Calu3 (cell line): ENCODE measurements at regions not wholly inside any gene's neighbourhood (a gene's known extent, or its start where the extent isn't known, plus 50 kb on each side); places are given as distances from the start of the nearest gene placed in this dataset.

Experiments used
- BruUV-seq: library from RNA; stranded (reverse); fragments of 400-500 nt; replicated peaks from 2 replicates; lab custom pipeline; 2021; lab: Mats Ljungman, UMichigan
- CTCF ChIA-PET: fragments of 300-600 bp; sonication (Branson Sonifier 250); formaldehyde crosslinking; loops from one replicate; lab custom pipeline; 2022; ENCODE audit warnings: antibody characterized with exemption; lab: Charles Lee
- DNase-seq: peaks from one replicate; pipeline ENCODE4 v3.0.0; 2022
- H3K27ac Mint-ChIP-seq: one replicate; pipeline ENCODE4 v1.8.0; 2022; ENCODE audit warnings: mixed read lengths; ENCODE audit not compliant: unreplicated experiment
- H3K27me3 Mint-ChIP-seq: one replicate; pipeline ENCODE4 v1.8.0; 2022; ENCODE audit warnings: mixed read lengths; ENCODE audit not compliant: unreplicated experiment
- H3K36me3 Mint-ChIP-seq: one replicate; pipeline ENCODE4 v1.8.0; 2022; ENCODE audit warnings: mild to moderate bottlenecking, moderate library complexity, mixed read lengths; ENCODE audit not compliant: insufficient read depth, unreplicated experiment
- H3K4me1 Mint-ChIP-seq: one replicate; pipeline ENCODE4 v1.8.0; 2022; ENCODE audit warnings: mild to moderate bottlenecking, low read depth, mixed read lengths; ENCODE audit not compliant: unreplicated experiment
- H3K4me3 Mint-ChIP-seq: one replicate; pipeline ENCODE4 v1.8.0; 2022; ENCODE audit warnings: mild to moderate bottlenecking, low read depth, moderate library complexity, mixed read lengths; ENCODE audit not compliant: unreplicated experiment
- H3K9me3 Mint-ChIP-seq: one replicate; pipeline ENCODE4 v1.8.0; 2022; ENCODE audit warnings: low read depth, mixed read lengths; ENCODE audit not compliant: unreplicated experiment
- intact Hi-C: fragments of 100-400 bp; cut with micrococcal nuclease; formaldehyde crosslinking; loops from one replicate; pipeline ENCODE4 v1.10.0; 2022; ENCODE audit not compliant: unreplicated experiment
- TF ChIP-seq, protein P1 (sequence below): fragments of 200-600 bp; IDR thresholded peaks from one replicate; pipeline ENCODE4 v1.8.0; 2022; ENCODE audit warnings: antibody characterized with exemption; ENCODE audit not compliant: unreplicated experiment

DNA sequence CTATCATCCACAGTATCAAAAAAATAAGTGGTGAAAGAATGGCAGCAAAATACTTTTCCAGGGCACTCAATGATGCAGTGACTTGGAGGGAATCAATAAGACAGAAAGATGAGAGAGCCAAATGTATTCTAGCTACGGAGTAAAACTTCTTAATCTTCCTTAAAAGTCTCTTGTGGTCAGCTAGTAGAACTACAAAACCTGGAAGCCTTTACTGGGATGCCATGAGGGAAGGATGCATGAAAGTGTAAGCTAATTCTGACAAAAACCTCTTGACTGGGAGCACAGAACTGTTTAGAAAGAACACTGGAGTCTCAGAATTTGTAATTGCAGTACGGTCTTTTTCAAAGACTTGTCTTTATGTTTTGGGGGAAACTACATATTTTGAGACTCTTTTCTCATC lies 432.8 kb upstream of the PTPRD start:
- DNase-seq: no peak
- TF ChIP-seq, protein P1, sequence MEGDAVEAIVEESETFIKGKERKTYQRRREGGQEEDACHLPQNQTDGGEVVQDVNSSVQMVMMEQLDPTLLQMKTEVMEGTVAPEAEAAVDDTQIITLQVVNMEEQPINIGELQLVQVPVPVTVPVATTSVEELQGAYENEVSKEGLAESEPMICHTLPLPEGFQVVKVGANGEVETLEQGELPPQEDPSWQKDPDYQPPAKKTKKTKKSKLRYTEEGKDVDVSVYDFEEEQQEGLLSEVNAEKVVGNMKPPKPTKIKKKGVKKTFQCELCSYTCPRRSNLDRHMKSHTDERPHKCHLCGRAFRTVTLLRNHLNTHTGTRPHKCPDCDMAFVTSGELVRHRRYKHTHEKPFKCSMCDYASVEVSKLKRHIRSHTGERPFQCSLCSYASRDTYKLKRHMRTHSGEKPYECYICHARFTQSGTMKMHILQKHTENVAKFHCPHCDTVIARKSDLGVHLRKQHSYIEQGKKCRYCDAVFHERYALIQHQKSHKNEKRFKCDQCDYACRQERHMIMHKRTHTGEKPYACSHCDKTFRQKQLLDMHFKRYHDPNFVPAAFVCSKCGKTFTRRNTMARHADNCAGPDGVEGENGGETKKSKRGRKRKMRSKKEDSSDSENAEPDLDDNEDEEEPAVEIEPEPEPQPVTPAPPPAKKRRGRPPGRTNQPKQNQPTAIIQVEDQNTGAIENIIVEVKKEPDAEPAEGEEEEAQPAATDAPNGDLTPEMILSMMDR: no peak
- H3K9me3 Mint-ChIP-seq: peaks cover 24% of the 10 kb centered on the region
- H3K4me3 Mint-ChIP-seq: no peak overlapping the region
- no peaks in the 10 kb centered on the region for H3K27me3 Mint-ChIP-seq
- intact Hi-C loops: no loop called here
- no TSS peak for BruUV-seq
- no peak overlapping the region for H3K27ac Mint-ChIP-seq
- H3K4me1 Mint-ChIP-seq: no peaks in the 10 kb centered on the region
- CTCF ChIA-PET: no interaction called here
- H3K36me3 Mint-ChIP-seq: no peaks in the 10 kb centered on the region

DNA sequence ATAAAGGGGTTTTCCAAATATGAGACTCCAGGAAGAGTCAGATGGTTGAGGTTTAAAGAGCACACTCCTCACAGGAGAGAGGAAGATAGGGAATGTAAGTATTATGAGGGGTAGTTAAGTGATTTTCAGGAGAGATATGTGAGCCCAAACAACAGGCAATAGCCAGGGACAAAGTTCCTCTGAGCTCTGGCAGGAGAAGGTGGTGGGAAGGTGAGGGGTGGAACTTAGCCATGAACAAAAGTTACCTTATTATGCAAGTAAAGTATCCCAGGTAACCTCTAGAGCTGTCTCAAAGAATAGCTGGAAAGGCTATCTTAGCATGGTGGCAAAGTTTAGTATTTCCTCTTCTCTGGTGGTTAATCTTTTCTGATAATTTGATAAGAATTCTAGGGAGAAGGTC lies 450.5 kb upstream of the PTPRD start:
- H3K4me1 Mint-ChIP-seq: no peaks in the 10 kb centered on the region
- no peak for DNase-seq
- no TSS peak for BruUV-seq
- no peak overlapping the region for H3K4me3 Mint-ChIP-seq
- H3K27me3 Mint-ChIP-seq: no peaks in the 10 kb centered on the region
- intact Hi-C loops: no loop called here
- H3K27ac Mint-ChIP-seq: no peak overlapping the region
- CTCF ChIA-PET: no interaction called here
- TF ChIP-seq, protein P1: no peak
- no peaks in the 10 kb centered on the region for H3K36me3 Mint-ChIP-seq
- peaks cover 4% of the 10 kb centered on the region for H3K9me3 Mint-ChIP-seq

DNA sequence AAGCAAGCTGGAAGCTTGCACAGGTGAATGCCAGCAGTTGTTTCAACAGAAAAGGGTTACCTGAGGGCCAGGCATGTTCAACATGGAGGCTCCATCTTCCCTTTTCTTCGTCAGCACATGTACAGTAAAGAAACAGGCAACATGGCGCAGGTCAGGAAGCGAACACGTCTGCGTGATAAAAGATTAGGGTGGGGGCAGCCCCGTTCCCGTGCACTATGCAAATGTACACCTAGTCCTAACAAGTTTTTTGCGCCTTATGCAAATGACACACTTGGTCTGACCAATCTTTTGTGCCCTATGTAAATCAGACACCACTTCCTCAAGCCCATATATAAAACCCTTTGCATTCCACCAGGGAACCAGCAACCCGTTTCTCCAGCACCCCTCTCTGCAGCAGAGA lies 452.1 kb upstream of the PTPRD start:
- intact Hi-C loops: no loop called here
- CTCF ChIA-PET: no interaction called here

DNA sequence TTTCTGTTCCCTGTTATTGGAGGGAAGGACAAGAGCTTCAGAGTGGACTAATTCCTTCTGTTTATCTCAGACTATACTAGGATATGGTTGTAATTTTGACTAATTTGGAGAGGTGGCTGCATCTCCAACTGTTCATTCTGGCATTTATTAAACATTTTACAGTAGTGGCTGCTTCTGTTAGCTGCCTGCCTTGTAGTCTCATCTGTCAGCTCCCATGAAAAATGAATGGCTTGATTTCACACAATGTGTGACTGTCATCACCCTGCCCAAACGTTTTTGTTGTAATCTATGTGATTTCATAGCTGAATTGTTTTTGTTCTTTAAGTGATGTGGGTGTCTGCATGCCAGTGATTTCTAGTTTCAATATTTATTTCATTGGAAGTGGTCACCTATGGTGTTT lies 459.4 kb upstream of the PTPRD start:
- H3K27ac Mint-ChIP-seq: no peak overlapping the region
- peaks cover 7% of the 10 kb centered on the region for H3K9me3 Mint-ChIP-seq
- H3K36me3 Mint-ChIP-seq: no peaks in the 10 kb centered on the region
- CTCF ChIA-PET: no interaction called here
- intact Hi-C loops: no loop called here
- no peaks in the 10 kb centered on the region for H3K27me3 Mint-ChIP-seq
- no peak for DNase-seq
- no peaks in the 10 kb centered on the region for H3K4me1 Mint-ChIP-seq
- no TSS peak for BruUV-seq
- TF ChIP-seq, protein P1: no peak
- H3K4me3 Mint-ChIP-seq: no peak overlapping the region

More for the DNA sequence above, 452.1 kb upstream of the PTPRD start:
- no TSS peak for BruUV-seq
- Mint-ChIP-seq H3K36me3 (no peaks in the 10 kb centered on the region), H3K4me3 (no peak overlapping the region), H3K27me3 (no peaks in the 10 kb centered on the region), H3K27ac (no peak overlapping the region), H3K9me3 (peaks cover 4% of the 10 kb centered on the region), H3K4me1 (no peaks in the 10 kb centered on the region)
- TF ChIP-seq, protein P1: no peak
- no peak for DNase-seq

DNA sequence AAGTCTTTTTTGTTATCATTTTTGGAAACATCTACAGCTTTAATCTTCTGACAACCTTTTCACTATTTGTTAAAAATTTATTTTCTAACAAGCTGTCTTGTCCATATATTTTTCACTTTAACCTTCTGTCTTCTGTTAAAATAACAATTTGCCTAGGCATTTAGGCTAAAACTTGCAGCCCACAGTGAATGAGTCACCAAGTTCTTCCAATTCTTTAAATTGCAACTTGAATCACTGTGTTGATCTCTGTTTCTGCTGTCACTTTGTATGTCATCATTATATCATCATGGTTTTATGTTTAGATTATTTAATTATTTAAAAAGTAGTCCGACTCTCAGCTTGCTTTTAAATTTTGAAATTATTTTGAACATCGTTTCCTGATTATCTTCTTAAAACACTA lies 473.8 kb upstream of the PTPRD start:
- no peaks in the 10 kb centered on the region for H3K36me3 Mint-ChIP-seq
- H3K27me3 Mint-ChIP-seq: no peaks in the 10 kb centered on the region
- H3K4me3 Mint-ChIP-seq: no peak overlapping the region
- peaks cover 4% of the 10 kb centered on the region for H3K9me3 Mint-ChIP-seq
- intact Hi-C loops: no loop called here
- no peak overlapping the region for H3K27ac Mint-ChIP-seq
- CTCF ChIA-PET: no interaction called here
- H3K4me1 Mint-ChIP-seq: no peaks in the 10 kb centered on the region
- TF ChIP-seq, protein P1: no peak
- DNase-seq: no peak
- BruUV-seq: no TSS peak
